Pancreas (tissue), 10 donors: ENCODE measurements at regions not wholly inside any gene's neighbourhood (a gene's known extent, or its start where the extent isn't known, plus 50 kb on each side); places are given as distances from the start of the nearest gene placed in this dataset.

Experiments
- ATAC-seq, 4 donors: fragments of 200-7000 bp; cut with Tn5 transposase; one replicate each; pipeline versions ENCODE4 v1.8.0 to v1.9.1; 2020; ENCODE audit warnings: mild to moderate bottlenecking in 4 of 4, moderate library complexity in 4 of 4
- DNase-seq, 6 donors: peaks; one replicate each; pipeline ENCODE4 v3.0.0-alpha.2; 2020
- FAIRE-seq: peaks from 2 replicates; lab custom pipeline; 2012; peaks lifted over from hg19 to GRCh38; lab: Jason Lieb, UNC
- H3K27ac ChIP-seq, 4 donors: fragments of 200-600 bp; sonication (generic); 1 replicate in 3 of 4; 2 replicates in 1 of 4; pipeline versions ENCODE4 v1.5.0 to v1.8.0; 2020
- H3K27me3 ChIP-seq, 4 donors: fragments of 200-600 bp; one replicate each; pipeline ENCODE4 v1.8.0; 2021
- H3K36me3 ChIP-seq, 3 donors: fragments of 200-600 bp; sonication (generic) in 1 of 3; one replicate each; pipeline versions ENCODE4 v1.5.0 to v1.8.0; 2020 to 2021
- H3K4me1 ChIP-seq, 3 donors: fragments of 200-600 bp; one replicate each; pipeline ENCODE4 v1.8.0; 2021
- H3K4me3 ChIP-seq, 4 donors: fragments of 200-600 bp; sonication (generic) in 2 of 4; one replicate each; pipeline versions ENCODE4 v1.5.0 to v1.8.0; 2020 to 2021
- H3K9me3 ChIP-seq, 4 donors: fragments of 200-600 bp; one replicate each; pipeline ENCODE4 v1.8.0; 2021
- WGBS, 2 donors: extraction: QIAGEN DNeasy Blood & Tissue Kit; methylation state at CpG; one replicate each; pipeline ENCODE4 v1.1.7; 2013; 5-methylcytosine and 5-hydroxymethylcytosine counted together
- intact Hi-C, 3 donors: fragments of 100-400 bp; cut with DNase I; formaldehyde crosslinking; loops; one replicate each; pipeline versions ENCODE4 v1.11.1 to v1.14.2; 2022
- TF ChIP-seq, protein P1 (sequence below), 4 donors: fragments of 200-600 bp; sonication (generic) in 3 of 4; IDR thresholded peaks; one replicate each; pipeline versions ENCODE4 v1.5.0 to v1.8.0; 2021; ENCODE audit warnings: antibody characterized with exemption in 4 of 4
- donor health status: healthy with polysubstance abuse.
- donor health status: DM: no; HTN: no; CAD: no; lungs with moderate emphysema.
- donor health status: DM: no; HTN: no; CAD: no.
- donor health status: control.
- donor health status: control.
- donor health status: Bipolar disorder and iron deficiency.
- donor health status: DM: yes; HTN: yes; CAD: no.
- donor health status: DM: no; HTN: no; CAD: no.
- donor health status: DM: no; HTN: no; CAD: no.
- donor health status: DM: yes; HTN: yes; CAD: no.

GRCh38 chr6:20038410-20039204, 173.7 kb downstream of the MBOAT1 start:
- Histone ChIP-seq H3K9me3 (no peaks in the 10 kb centered on the region), H3K27me3 (no peaks in the 10 kb centered on the region), H3K36me3 (no peaks in the 10 kb centered on the region), H3K4me1 (peaks cover 0 to 4% (median 0%) of the 10 kb centered on the region in 3 donors), H3K4me3 (no peak overlapping the region), H3K27ac (no peak overlapping the region)
- TF ChIP-seq, protein P1, sequence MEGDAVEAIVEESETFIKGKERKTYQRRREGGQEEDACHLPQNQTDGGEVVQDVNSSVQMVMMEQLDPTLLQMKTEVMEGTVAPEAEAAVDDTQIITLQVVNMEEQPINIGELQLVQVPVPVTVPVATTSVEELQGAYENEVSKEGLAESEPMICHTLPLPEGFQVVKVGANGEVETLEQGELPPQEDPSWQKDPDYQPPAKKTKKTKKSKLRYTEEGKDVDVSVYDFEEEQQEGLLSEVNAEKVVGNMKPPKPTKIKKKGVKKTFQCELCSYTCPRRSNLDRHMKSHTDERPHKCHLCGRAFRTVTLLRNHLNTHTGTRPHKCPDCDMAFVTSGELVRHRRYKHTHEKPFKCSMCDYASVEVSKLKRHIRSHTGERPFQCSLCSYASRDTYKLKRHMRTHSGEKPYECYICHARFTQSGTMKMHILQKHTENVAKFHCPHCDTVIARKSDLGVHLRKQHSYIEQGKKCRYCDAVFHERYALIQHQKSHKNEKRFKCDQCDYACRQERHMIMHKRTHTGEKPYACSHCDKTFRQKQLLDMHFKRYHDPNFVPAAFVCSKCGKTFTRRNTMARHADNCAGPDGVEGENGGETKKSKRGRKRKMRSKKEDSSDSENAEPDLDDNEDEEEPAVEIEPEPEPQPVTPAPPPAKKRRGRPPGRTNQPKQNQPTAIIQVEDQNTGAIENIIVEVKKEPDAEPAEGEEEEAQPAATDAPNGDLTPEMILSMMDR (IDR thresholded peaks at IDR 0.05): no peak
- no peak for FAIRE-seq
- DNase-seq: peak in 1 of 6 donors; percentile 20
- intact Hi-C loops: no loop called here
- WGBS, 2 donors: 42 to 49% methylated on average over 7 of the region's 7 CpGs
- peak; percentile 43 to 63 (median 52) for ATAC-seq

DNA sequence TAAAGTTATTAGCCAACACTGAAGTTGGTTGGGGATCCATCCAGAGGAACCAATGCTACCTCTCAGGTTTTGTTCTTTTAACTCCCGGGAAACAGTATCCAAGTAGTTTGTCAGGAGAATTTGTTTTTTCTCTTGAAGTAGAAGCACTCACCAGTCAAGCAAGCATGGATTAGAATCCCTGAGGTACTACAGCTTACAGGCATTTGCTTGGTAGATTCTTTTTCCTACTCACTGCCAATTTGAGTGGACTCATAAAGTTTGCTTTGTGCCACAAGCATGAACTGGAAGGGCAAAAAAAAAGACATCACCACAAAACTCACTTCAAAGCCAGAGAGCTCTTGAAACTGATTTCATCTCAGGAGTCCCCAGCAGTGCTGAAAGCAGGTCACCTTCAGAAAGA, 167.4 kb downstream of the MBOAT1 start:
- H3K4me3 ChIP-seq: no peak overlapping the region
- no peaks in the 10 kb centered on the region for H3K4me1 ChIP-seq
- ATAC-seq: no peak
- 82 to 96% methylated on average over 1 of the region's 1 CpG for WGBS, 2 donors
- H3K36me3 ChIP-seq: no peaks in the 10 kb centered on the region
- DNase-seq: no peak
- no peaks in the 10 kb centered on the region for H3K9me3 ChIP-seq
- intact Hi-C loops: no loop called here
- TF ChIP-seq, protein P1 (IDR thresholded peaks at IDR 0.05): no peak
- H3K27me3 ChIP-seq: no peaks in the 10 kb centered on the region
- no peak overlapping the region for H3K27ac ChIP-seq
- no peak for FAIRE-seq
